ENCODE measurements at regions not wholly inside any gene's neighbourhood (a gene's known extent, or its start where the extent isn't known, plus 50 kb on each side); places are given as distances from the start of the nearest gene placed in this dataset.

DNA sequence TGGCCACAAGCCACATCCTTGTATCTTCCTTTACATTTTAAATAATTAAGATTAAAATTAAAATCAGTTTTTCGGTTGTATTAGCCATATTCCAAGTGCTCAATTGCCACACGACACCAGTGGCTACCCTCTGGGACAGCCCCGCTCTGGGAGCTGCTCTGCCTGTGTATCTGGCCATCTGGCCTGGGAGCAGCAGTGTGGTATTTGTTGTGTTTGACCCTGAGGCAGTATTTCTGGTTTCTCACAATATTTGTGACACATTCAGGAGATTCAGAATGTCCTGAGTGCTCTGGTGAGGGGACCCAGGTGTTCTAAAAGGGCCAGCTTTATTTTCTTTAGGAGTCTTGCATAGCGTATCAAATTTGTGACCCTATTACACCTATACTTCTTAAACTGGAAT lies 179.0 kb downstream of the SUCLA2 start:
- Histone ChIP-seq H3K4me3 (ENCODE audit: low read depth, low read length) (no peak overlapping the region), H3K36me3 (ENCODE audit: control insufficient read depth, insufficient read depth, low read length) (no peaks in the 10 kb centered on the region), H3K9me3 (ENCODE audit: control insufficient read depth in 2 of 2, low read length in 2 of 2) (peaks cover 0 to 6% of the 10 kb centered on the region in 2 experiments), H3K27me3 (ENCODE audit: control insufficient read depth, insufficient read depth, low read length) (no peaks in the 10 kb centered on the region), H3K27ac (ENCODE audit: insufficient read depth, low read length, poor library complexity, severe bottlenecking) (no peak overlapping the region), H3K4me1 (ENCODE audit: control insufficient read depth, insufficient read depth, low read length, poor library complexity, severe bottlenecking) (no peaks in the 10 kb centered on the region)
- H3K9me3 Mint-ChIP-seq, result peaks cover 0 to 15% (median 7%) of the 10 kb centered on the region in 7 donors
- no peak for DNase-seq
- no peaks in the 10 kb centered on the region for H3K36me3 Mint-ChIP-seq
- no peak overlapping the region for H3K27ac Mint-ChIP-seq
- H3K4me1 Mint-ChIP-seq, result no peaks in the 10 kb centered on the region
- no peaks in the 10 kb centered on the region for H3K27me3 Mint-ChIP-seq
- no peak overlapping the region for H3K4me3 Mint-ChIP-seq
- no peak for ATAC-seq (ENCODE audit: low read depth in 2 of 2)

GRCh38 chr13:47816831-47817230 lies 184.2 kb downstream of the SUCLA2 start:
- no peaks in the 10 kb centered on the region for H3K9me3 Mint-ChIP-seq
- no peaks in the 10 kb centered on the region for H3K9me3 ChIP-seq (ENCODE audit: control insufficient read depth in 2 of 2, low read length in 2 of 2)
- no peaks in the 10 kb centered on the region for H3K36me3 ChIP-seq (ENCODE audit: control insufficient read depth, insufficient read depth, low read length)
- no peak overlapping the region for H3K27ac ChIP-seq (ENCODE audit: insufficient read depth, low read length, poor library complexity, severe bottlenecking)
- H3K4me1 ChIP-seq (ENCODE audit: control insufficient read depth, insufficient read depth, low read length, poor library complexity, severe bottlenecking), result no peaks in the 10 kb centered on the region
- H3K27ac Mint-ChIP-seq, result no peak overlapping the region
- DNase-seq (no peak), ATAC-seq (ENCODE audit: low read depth in 2 of 2) (no peak)
- H3K4me3 ChIP-seq (ENCODE audit: low read depth, low read length), result no peak overlapping the region
- H3K27me3 ChIP-seq (ENCODE audit: control insufficient read depth, insufficient read depth, low read length), result no peaks in the 10 kb centered on the region
- H3K4me3 Mint-ChIP-seq, result no peak overlapping the region
- H3K36me3 Mint-ChIP-seq, result no peaks in the 10 kb centered on the region
- H3K27me3 Mint-ChIP-seq, result no peaks in the 10 kb centered on the region
- H3K4me1 Mint-ChIP-seq, result no peaks in the 10 kb centered on the region

- no peaks in the 10 kb centered on the region for H3K4me1 Mint-ChIP-seq
- Histone ChIP-seq H3K4me1 (ENCODE audit: control insufficient read depth, insufficient read depth, low read length, poor library complexity, severe bottlenecking) (no peaks in the 10 kb centered on the region), H3K27ac (ENCODE audit: insufficient read depth, low read length, poor library complexity, severe bottlenecking) (no peak overlapping the region), H3K36me3 (ENCODE audit: control insufficient read depth, insufficient read depth, low read length) (no peaks in the 10 kb centered on the region), H3K9me3 (ENCODE audit: control insufficient read depth in 2 of 2, low read length in 2 of 2) (no peaks in the 10 kb centered on the region), H3K27me3 (ENCODE audit: control insufficient read depth, insufficient read depth, low read length) (no peaks in the 10 kb centered on the region), H3K4me3 (ENCODE audit: low read depth, low read length) (no peak overlapping the region)
- H3K36me3 Mint-ChIP-seq, result no peaks in the 10 kb centered on the region
- peaks cover 5% of the 10 kb centered on the region for H3K27me3 Mint-ChIP-seq
- H3K4me3 Mint-ChIP-seq, result no peak overlapping the region
- H3K27ac Mint-ChIP-seq, result no peak overlapping the region
- DNase-seq (no peak), ATAC-seq (ENCODE audit: low read depth in 2 of 2) (no peak)
- no peaks in the 10 kb centered on the region for H3K9me3 Mint-ChIP-seq
These were observed 187.4 kb downstream of the SUCLA2 start for GRCh38 chr13:47813718-47814117.

GRCh38 chr13:47809411-47809810 lies 191.7 kb downstream of the SUCLA2 start:
- peaks cover 17% of the 10 kb centered on the region for H3K27me3 Mint-ChIP-seq
- H3K9me3 ChIP-seq (ENCODE audit: control insufficient read depth in 2 of 2, low read length in 2 of 2), result no peaks in the 10 kb centered on the region
- no peaks in the 10 kb centered on the region for H3K4me1 Mint-ChIP-seq
- H3K36me3 Mint-ChIP-seq, result no peaks in the 10 kb centered on the region
- no peak overlapping the region for H3K4me3 Mint-ChIP-seq
- DNase-seq, result no peak
- ATAC-seq (ENCODE audit: low read depth in 2 of 2), result no peak
- H3K36me3 ChIP-seq (ENCODE audit: control insufficient read depth, insufficient read depth, low read length), result no peaks in the 10 kb centered on the region
- no peak overlapping the region for H3K27ac ChIP-seq (ENCODE audit: insufficient read depth, low read length, poor library complexity, severe bottlenecking)
- peaks cover 0 to 3% (median 2%) of the 10 kb centered on the region in 7 donors for H3K9me3 Mint-ChIP-seq
- no peaks in the 10 kb centered on the region for H3K27me3 ChIP-seq (ENCODE audit: control insufficient read depth, insufficient read depth, low read length)
- no peaks in the 10 kb centered on the region for H3K4me1 ChIP-seq (ENCODE audit: control insufficient read depth, insufficient read depth, low read length, poor library complexity, severe bottlenecking)
- H3K4me3 ChIP-seq (ENCODE audit: low read depth, low read length), result no peak overlapping the region
- H3K27ac Mint-ChIP-seq, result peak overlapping the region in 1 of 3 donors; percentile 1

- no peaks in the 10 kb centered on the region for H3K4me1 ChIP-seq (ENCODE audit: control insufficient read depth, insufficient read depth, low read length, poor library complexity, severe bottlenecking)
- peaks cover 20% of the 10 kb centered on the region for H3K27me3 Mint-ChIP-seq
- no peaks in the 10 kb centered on the region for H3K36me3 Mint-ChIP-seq
- no peaks in the 10 kb centered on the region for H3K9me3 ChIP-seq (ENCODE audit: control insufficient read depth in 2 of 2, low read length in 2 of 2)
- peaks cover 0 to 7% (median 2%) of the 10 kb centered on the region in 7 donors for H3K9me3 Mint-ChIP-seq
- no peak for DNase-seq
- H3K27me3 ChIP-seq (ENCODE audit: control insufficient read depth, insufficient read depth, low read length), result no peaks in the 10 kb centered on the region
- no peak overlapping the region for H3K4me3 ChIP-seq (ENCODE audit: low read depth, low read length)
- H3K36me3 ChIP-seq (ENCODE audit: control insufficient read depth, insufficient read depth, low read length), result no peaks in the 10 kb centered on the region
- H3K4me3 Mint-ChIP-seq, result no peak overlapping the region
- no peaks in the 10 kb centered on the region for H3K4me1 Mint-ChIP-seq
- ATAC-seq (ENCODE audit: low read depth in 2 of 2), result no peak
- H3K27ac ChIP-seq (ENCODE audit: insufficient read depth, low read length, poor library complexity, severe bottlenecking), result no peak overlapping the region
- H3K27ac Mint-ChIP-seq, result no peak overlapping the region
These were observed 197.9 kb downstream of the SUCLA2 start for GRCh38 chr13:47803131-47803530.

- ATAC-seq (ENCODE audit: low read depth in 2 of 2), result no peak
- H3K9me3 Mint-ChIP-seq, result peaks cover 0 to 7% (median 2%) of the 10 kb centered on the region in 7 donors
- no peaks in the 10 kb centered on the region for H3K36me3 Mint-ChIP-seq
- DNase-seq, result no peak
- H3K27ac ChIP-seq (ENCODE audit: insufficient read depth, low read length, poor library complexity, severe bottlenecking), result no peak overlapping the region
- H3K27me3 Mint-ChIP-seq, result peaks cover 10% of the 10 kb centered on the region
- H3K4me1 ChIP-seq (ENCODE audit: control insufficient read depth, insufficient read depth, low read length, poor library complexity, severe bottlenecking), result no peaks in the 10 kb centered on the region
- H3K36me3 ChIP-seq (ENCODE audit: control insufficient read depth, insufficient read depth, low read length), result no peaks in the 10 kb centered on the region
- H3K4me3 ChIP-seq (ENCODE audit: low read depth, low read length), result no peak overlapping the region
- H3K9me3 ChIP-seq (ENCODE audit: control insufficient read depth in 2 of 2, low read length in 2 of 2), result no peaks in the 10 kb centered on the region
- H3K4me3 Mint-ChIP-seq, result no peak overlapping the region
- no peaks in the 10 kb centered on the region for H3K4me1 Mint-ChIP-seq
- H3K27ac Mint-ChIP-seq, result no peak overlapping the region
- H3K27me3 ChIP-seq (ENCODE audit: control insufficient read depth, insufficient read depth, low read length), result no peaks in the 10 kb centered on the region
These were observed 199.5 kb downstream of the SUCLA2 start for GRCh38 chr13:47801555-47801954.

GRCh38 chr13:47800593-47800992 lies 200.5 kb downstream of the SUCLA2 start:
- Histone ChIP-seq H3K27me3 (ENCODE audit: control insufficient read depth, insufficient read depth, low read length) (no peaks in the 10 kb centered on the region), H3K4me3 (ENCODE audit: low read depth, low read length) (no peak overlapping the region), H3K4me1 (ENCODE audit: control insufficient read depth, insufficient read depth, low read length, poor library complexity, severe bottlenecking) (no peaks in the 10 kb centered on the region), H3K27ac (ENCODE audit: insufficient read depth, low read length, poor library complexity, severe bottlenecking) (no peak overlapping the region), H3K36me3 (ENCODE audit: control insufficient read depth, insufficient read depth, low read length) (no peaks in the 10 kb centered on the region), H3K9me3 (ENCODE audit: control insufficient read depth in 2 of 2, low read length in 2 of 2) (no peaks in the 10 kb centered on the region)
- ATAC-seq (ENCODE audit: low read depth in 2 of 2) (no peak), DNase-seq (no peak)
- Mint-ChIP-seq H3K27ac (no peak overlapping the region), H3K4me1 (no peaks in the 10 kb centered on the region), H3K4me3 (no peak overlapping the region), H3K27me3 (peaks cover 8% of the 10 kb centered on the region), H3K36me3 (no peaks in the 10 kb centered on the region), H3K9me3 (peaks cover 0 to 7% (median 0%) of the 10 kb centered on the region in 7 donors)

DNA sequence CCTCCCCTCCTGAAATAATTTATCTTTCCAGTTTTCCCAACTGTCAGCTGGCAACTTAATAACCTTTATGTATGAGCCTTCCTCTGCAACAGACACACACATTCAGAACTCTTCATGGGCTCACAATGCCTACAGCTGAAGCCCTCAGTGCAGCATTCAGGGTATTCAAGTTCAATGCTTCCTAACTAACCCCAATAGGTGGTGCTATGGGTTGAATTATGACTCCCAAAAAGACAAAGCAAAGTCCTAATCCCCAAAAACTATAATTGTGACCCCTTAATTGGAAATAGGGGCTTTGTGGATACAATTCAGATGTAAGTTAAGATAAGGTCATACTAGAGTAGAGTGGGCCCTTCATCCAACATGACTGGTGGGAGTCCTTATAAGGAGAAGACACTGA lies 202.2 kb downstream of the SUCLA2 start:
- Histone ChIP-seq H3K4me1 (ENCODE audit: control insufficient read depth, insufficient read depth, low read length, poor library complexity, severe bottlenecking) (no peaks in the 10 kb centered on the region), H3K27ac (ENCODE audit: insufficient read depth, low read length, poor library complexity, severe bottlenecking) (no peak overlapping the region), H3K9me3 (ENCODE audit: control insufficient read depth in 2 of 2, low read length in 2 of 2) (no peaks in the 10 kb centered on the region), H3K36me3 (ENCODE audit: control insufficient read depth, insufficient read depth, low read length) (no peaks in the 10 kb centered on the region), H3K27me3 (ENCODE audit: control insufficient read depth, insufficient read depth, low read length) (no peaks in the 10 kb centered on the region), H3K4me3 (ENCODE audit: low read depth, low read length) (no peak overlapping the region)
- no peaks in the 10 kb centered on the region for H3K36me3 Mint-ChIP-seq
- ATAC-seq (ENCODE audit: low read depth in 2 of 2) (no peak), DNase-seq (peak in 1 of 3 donors; percentile 23)
- no peaks in the 10 kb centered on the region for H3K4me1 Mint-ChIP-seq
- H3K9me3 Mint-ChIP-seq, result peaks cover 0 to 3% (median 0%) of the 10 kb centered on the region in 7 donors
- H3K27ac Mint-ChIP-seq, result no peak overlapping the region
- peaks cover 14% of the 10 kb centered on the region for H3K27me3 Mint-ChIP-seq
- no peak overlapping the region for H3K4me3 Mint-ChIP-seq

Measured in CD4-positive, CD25-positive, alpha-beta regulatory T cell (primary cell).